Suppressor macrophage treated with lipopolysaccharide for 4 hours (primary cell): ENCODE measurements at regions not wholly inside any gene's neighbourhood (a gene's known extent, or its start where the extent isn't known, plus 50 kb on each side); places are given as distances from the start of the nearest gene placed in this dataset.

Experiments used
- DNase-seq: peaks from one replicate; pipeline ENCODE4 v3.0.0-alpha.2; 2020

DNA sequence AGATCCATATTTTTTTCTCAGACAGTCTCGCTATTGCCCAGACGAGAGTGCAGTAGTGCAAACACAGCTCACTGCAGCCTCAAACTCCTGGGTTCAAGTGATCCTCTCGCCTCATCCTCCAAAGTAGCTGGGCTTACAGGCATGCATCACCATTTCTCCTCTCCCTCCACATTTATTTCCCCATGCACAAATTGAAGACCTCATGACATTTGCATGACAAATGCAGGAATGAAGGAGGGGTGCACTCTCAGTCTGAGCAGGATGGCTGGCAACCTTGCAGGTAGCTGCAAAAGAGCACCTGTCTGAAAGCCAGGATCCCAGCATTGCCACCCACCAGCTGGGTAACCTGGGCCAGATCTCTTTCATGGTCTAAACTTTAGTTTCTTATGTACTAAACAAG lies 111.2 kb downstream of the SH3TC2 start:
- no peak for DNase-seq

- peak; percentile 25 for DNase-seq
These were observed 110.6 kb downstream of the SH3TC2 start for GRCh38 chr5:148952097-148952867.

- DNase-seq = peak; percentile 27
These were observed 109.2 kb downstream of the SH3TC2 start for GRCh38 chr5:148953711-148954110.
